Small intestine (tissue), 7 donors: ENCODE measurements at regions not wholly inside any gene's neighbourhood (a gene's known extent, or its start where the extent isn't known, plus 50 kb on each side); places are given as distances from the start of the nearest gene placed in this dataset.
"Not testable (repeated sequence)": the region's sequence is repeated elsewhere in the genome, so short reads cannot be mapped to it uniquely, and the experiment has no call there.

Experiments used
- DNase-seq, 2 donors: peaks; one replicate each; pipeline versions ENCODE4 v3.0.0 to v3.0.0-alpha.2; 2013
- FAIRE-seq: peaks from 2 replicates; lab custom pipeline; 2012; peaks lifted over from hg19 to GRCh38; lab: Jason Lieb, UNC
- H3K27ac ChIP-seq, 3 donors: one replicate each; pipeline ENCODE4 v1.5.1; 2013; ENCODE audit warnings: low read length in 2 of 3, mild to moderate bottlenecking in 2 of 3, control low read depth in 1 of 3, inconsistent platforms in 1 of 3, low read depth in 1 of 3, moderate library complexity in 1 of 3
- H3K27me3 ChIP-seq, 3 donors: one replicate each; pipeline ENCODE4 v1.6.1; 2013; ENCODE audit warnings: low read length in 3 of 3, inconsistent platforms in 1 of 3; ENCODE audit not compliant: control insufficient read depth in 3 of 3, insufficient read depth in 3 of 3
- H3K36me3 ChIP-seq, 3 donors: one replicate each; pipeline ENCODE4 v1.6.1; 2013; ENCODE audit warnings: low read length in 3 of 3, inconsistent platforms in 1 of 3, low read depth in 1 of 3, mild to moderate bottlenecking in 1 of 3, moderate library complexity in 1 of 3; ENCODE audit not compliant: control insufficient read depth in 3 of 3, insufficient read depth in 2 of 3
- H3K4me1 ChIP-seq, 3 donors: one replicate each; pipeline ENCODE4 v1.6.1; 2013; ENCODE audit warnings: low read length in 2 of 3, inconsistent platforms in 1 of 3, low read depth in 1 of 3, mild to moderate bottlenecking in 1 of 3, moderate library complexity in 1 of 3; ENCODE audit not compliant: control insufficient read depth in 3 of 3, insufficient read depth in 2 of 3
- H3K4me3 ChIP-seq, 3 donors: one replicate each; pipeline ENCODE4 v1.5.1; 2013; ENCODE audit warnings: low read length in 3 of 3, control low read depth in 1 of 3, inconsistent platforms in 1 of 3, low read depth in 1 of 3, mild to moderate bottlenecking in 1 of 3, moderate library complexity in 1 of 3
- H3K9me3 ChIP-seq, 2 donors: one replicate each; pipeline ENCODE4 v1.6.1; 2013; ENCODE audit warnings: low read depth in 1 of 2, low read length in 1 of 2; ENCODE audit not compliant: control insufficient read depth in 2 of 2, insufficient read depth in 1 of 2
- WGBS, 3 donors: extraction: QIAGEN DNeasy Blood & Tissue Kit; methylation state at CpG; one replicate each; pipeline ENCODE4 v1.1.7; 2013; 5-methylcytosine and 5-hydroxymethylcytosine counted together
- donor health status: healthy with polysubstance abuse.
- donor health status: control.
- donor health status: control.
- donor health status: Bipolar disorder and iron deficiency.
- donor health status: healthy.

DNA sequence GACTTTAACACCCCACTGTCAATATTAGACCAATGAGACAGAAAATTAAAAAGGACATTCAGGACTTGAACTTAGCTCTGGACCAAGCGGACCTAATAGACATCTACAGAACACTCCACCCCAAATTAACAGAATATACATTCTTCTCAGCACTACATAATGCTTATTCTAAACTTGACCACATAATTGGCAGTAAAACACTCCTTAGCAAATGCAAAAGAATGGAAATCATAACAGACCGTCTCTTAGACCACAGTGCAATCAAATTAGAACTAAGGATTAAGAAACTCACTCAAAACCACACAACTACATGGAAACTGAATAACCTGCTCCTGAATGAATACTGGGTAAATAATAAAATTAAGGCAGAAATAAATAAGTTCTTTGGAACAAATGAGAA is 138.2 kb upstream of the PDE4B start:
- H3K4me1 ChIP-seq, H3K9me3 ChIP-seq, H3K4me3 ChIP-seq, FAIRE-seq, H3K27me3 ChIP-seq, H3K36me3 ChIP-seq, DNase-seq, H3K27ac ChIP-seq: not testable (repeated sequence)
- WGBS, 3 donors = 68 to 85% (median 74%) methylated on average over 2 of the region's 2 CpGs

GRCh38 chr1:65657609-65658008 is 135.1 kb upstream of the PDE4B start:
- not testable (repeated sequence) for H3K4me3 ChIP-seq, H3K9me3 ChIP-seq, H3K27ac ChIP-seq, H3K36me3 ChIP-seq, H3K4me1 ChIP-seq, H3K27me3 ChIP-seq, DNase-seq, FAIRE-seq
- 96 to 98% (median 97%) methylated on average over 2 of the region's 2 CpGs for WGBS, 3 donors

DNA sequence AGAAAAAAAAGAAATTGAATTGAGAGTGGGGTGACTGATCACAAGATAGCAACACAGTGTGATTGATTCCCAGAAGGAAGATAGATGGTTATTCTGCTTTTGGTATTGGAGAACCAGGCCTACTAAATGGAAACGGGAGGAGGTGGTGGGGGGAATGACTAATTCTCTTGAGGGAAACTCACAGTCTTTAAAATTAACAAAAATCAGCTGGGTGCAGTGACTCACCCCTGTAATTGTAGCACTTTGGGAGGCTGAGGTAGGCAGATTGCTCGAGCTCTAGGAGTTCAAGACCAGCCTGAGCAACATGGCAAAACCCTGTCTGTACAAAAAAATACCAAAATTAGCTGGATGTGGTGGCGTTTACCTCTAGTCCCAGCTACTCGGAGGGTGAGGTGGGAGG is 134.6 kb upstream of the PDE4B start:
- Histone ChIP-seq H3K4me3 (no peak overlapping the region), H3K9me3 (no peaks in the 10 kb centered on the region), H3K36me3 (no peaks in the 10 kb centered on the region), H3K27ac (no peak overlapping the region), H3K4me1 (no peaks in the 10 kb centered on the region), H3K27me3 (no peaks in the 10 kb centered on the region)
- FAIRE-seq (no peak), DNase-seq (no peak)
- 66 to 78% (median 72%) methylated on average over 4 of the region's 4 CpGs for WGBS, 3 donors

DNA sequence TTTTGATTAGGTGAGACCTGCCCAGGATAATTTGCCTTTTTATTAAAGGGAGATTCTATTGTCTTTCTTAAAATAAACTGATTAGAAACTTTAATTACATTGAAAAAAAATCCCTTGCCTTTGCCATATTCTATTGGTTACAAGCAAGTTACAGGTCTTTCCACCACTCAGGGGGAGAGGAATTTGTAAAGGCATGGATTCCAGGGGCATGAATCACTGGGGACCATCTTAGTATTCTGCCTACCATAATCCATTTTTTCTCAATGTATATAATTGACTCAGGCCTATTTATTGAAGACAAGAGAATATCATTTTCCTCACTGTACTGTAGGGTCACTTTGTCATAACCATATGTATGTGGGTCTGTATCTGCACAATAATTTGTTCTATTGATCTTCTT is 124.3 kb upstream of the PDE4B start:
- no peak overlapping the region for H3K4me3 ChIP-seq
- peaks cover 0 to 2% (median 0%) of the 10 kb centered on the region in 3 donors for H3K27me3 ChIP-seq
- DNase-seq (no peak), FAIRE-seq (no peak)
- no peak overlapping the region for H3K27ac ChIP-seq
- no peaks in the 10 kb centered on the region for H3K4me1 ChIP-seq
- no peaks in the 10 kb centered on the region for H3K36me3 ChIP-seq
- H3K9me3 ChIP-seq = peaks cover 0 to 5% of the 10 kb centered on the region in 2 donors

DNA sequence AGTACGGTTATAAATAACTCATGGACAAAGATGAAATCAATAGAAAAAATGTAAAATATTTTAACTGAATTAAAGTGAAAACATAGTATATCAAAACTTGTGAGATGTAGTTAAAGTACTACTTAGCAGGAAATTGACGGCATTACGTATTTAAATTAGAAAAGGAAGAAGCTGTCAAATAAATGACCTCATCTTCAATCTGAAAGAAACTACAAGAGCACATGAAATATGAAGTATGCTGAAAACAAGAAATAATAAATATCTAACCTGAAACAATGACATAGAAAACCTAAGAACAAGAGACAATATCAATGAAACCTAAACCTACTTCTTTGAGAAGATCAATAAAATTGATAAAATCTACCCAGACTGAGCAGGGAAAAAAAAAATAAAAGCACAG is 122.2 kb upstream of the PDE4B start:
- no peaks in the 10 kb centered on the region for H3K36me3 ChIP-seq
- 91 to 99% (median 98%) methylated on average over 3 of the region's 3 CpGs for WGBS, 3 donors
- no peak for FAIRE-seq

DNA sequence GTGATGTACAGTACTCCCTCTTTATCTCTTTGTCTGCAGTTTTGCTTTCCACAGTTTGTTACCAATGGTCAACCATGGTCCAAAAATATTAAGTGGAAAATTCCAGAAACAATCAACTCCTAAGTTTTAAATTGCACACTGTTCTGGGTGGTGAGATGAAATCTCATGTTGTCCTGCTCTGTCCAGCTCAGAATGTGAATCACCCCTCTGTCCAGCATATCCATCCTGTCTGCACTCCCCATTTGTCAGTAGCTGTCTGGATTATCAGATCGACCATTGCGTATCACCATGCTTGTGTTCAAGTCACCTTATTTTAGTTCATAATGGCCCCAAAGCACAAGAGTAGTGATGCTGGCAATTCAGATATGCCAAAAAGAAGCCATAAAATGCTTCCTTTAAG is 118.2 kb upstream of the PDE4B start:
- FAIRE-seq = no peak
- no peak for DNase-seq
- Histone ChIP-seq H3K4me1 (no peaks in the 10 kb centered on the region), H3K36me3 (no peaks in the 10 kb centered on the region), H3K4me3 (no peak overlapping the region), H3K9me3 (no peaks in the 10 kb centered on the region), H3K27me3 (no peaks in the 10 kb centered on the region), H3K27ac (no peak overlapping the region)
- WGBS, 3 donors = 91 to 100% (median 93%) methylated on average over 2 of the region's 2 CpGs

More for the DNA sequence above, 122.2 kb upstream of the PDE4B start:
- no peak overlapping the region for H3K4me3 ChIP-seq
- no peak for DNase-seq
- no peaks in the 10 kb centered on the region for H3K4me1 ChIP-seq
- H3K27ac ChIP-seq = no peak overlapping the region
- peaks cover 0 to 5% of the 10 kb centered on the region in 2 donors for H3K9me3 ChIP-seq
- peaks cover 0 to 2% (median 0%) of the 10 kb centered on the region in 3 donors for H3K27me3 ChIP-seq

- FAIRE-seq (no peak), DNase-seq (no peak)
- Histone ChIP-seq H3K27me3 (no peaks in the 10 kb centered on the region), H3K9me3 (no peaks in the 10 kb centered on the region), H3K36me3 (no peaks in the 10 kb centered on the region), H3K4me1 (no peaks in the 10 kb centered on the region), H3K4me3 (no peak overlapping the region), H3K27ac (no peak overlapping the region)
- WGBS, 3 donors = 81 to 84% (median 82%) methylated on average over 4 of the region's 4 CpGs
Observed at GRCh38 chr1:65679773-65680172, 112.9 kb upstream of the PDE4B start.

- no peak for FAIRE-seq
- no peaks in the 10 kb centered on the region for H3K27me3 ChIP-seq
- 82 to 88% (median 85%) methylated on average over 6 of the region's 6 CpGs for WGBS, 3 donors
Observed at GRCh38 chr1:65681096-65681495, 111.6 kb upstream of the PDE4B start.

GRCh38 chr1:65687428-65688214 is 105.1 kb upstream of the PDE4B start:
- Histone ChIP-seq H3K9me3 (peaks cover 0 to 3% of the 10 kb centered on the region in 2 donors), H3K36me3 (no peaks in the 10 kb centered on the region), H3K4me1 (peaks cover 0 to 16% (median 4%) of the 10 kb centered on the region in 3 donors), H3K27ac (no peak overlapping the region), H3K27me3 (no peaks in the 10 kb centered on the region), H3K4me3 (no peak overlapping the region)
- DNase-seq (peak; percentile 85 to 95), FAIRE-seq (no peak)
- WGBS, 3 donors = 7 to 15% (median 11%) methylated on average over 8 of the region's 8 CpGs

More at GRCh38 chr1:65681096-65681495, 111.6 kb upstream of the PDE4B start:
- no peak for DNase-seq
- peaks cover 0 to 3% of the 10 kb centered on the region in 2 donors for H3K9me3 ChIP-seq
- no peaks in the 10 kb centered on the region for H3K36me3 ChIP-seq
- H3K27ac ChIP-seq = no peak overlapping the region
- no peaks in the 10 kb centered on the region for H3K4me1 ChIP-seq
- no peak overlapping the region for H3K4me3 ChIP-seq
